ENCODE measurements at regions not wholly inside any gene's neighbourhood (a gene's known extent, or its start where the extent isn't known, plus 50 kb on each side); places are given as distances from the start of the nearest gene placed in this dataset.

- Histone ChIP-seq H3K4me1 (peaks cover 0 to 8% (median 0%) of the 10 kb centered on the region in 6 donors), H3K4me3 (no peak overlapping the region), H3K27ac (no peak overlapping the region), H3K36me3 (no peaks in the 10 kb centered on the region), H3K9me3 (no peaks in the 10 kb centered on the region), H3K27me3 (replicated peaks in 1 of 7) (peaks cover 0 to 5% (median 0%) of the 10 kb centered on the region in 7 donors)
- no peak for TF ChIP-seq POLR2AphosphoS5 (IDR thresholded peaks at IDR 0.05)
- TF ChIP-seq POLR2A (IDR thresholded peaks at IDR 0.05): no peak
- no peak for TF ChIP-seq CTCF (IDR thresholded peaks at IDR 0.05 in 8 of 11, conservative IDR thresholded peaks at IDR 0.05 in 3 of 11)
- intact Hi-C loops (cut with DNase I; ENCODE audit: low total_unique reads): no loop called here
- no peak for DNase-seq
- 80 to 92% (median 84%) methylated on average over 2 of the region's 2 CpGs for WGBS, 5 donors
These were observed 315.8 kb upstream of the KLF12 start for GRCh38 chr13:74449811-74450524.

GRCh38 chr13:74444864-74445479, 310.8 kb upstream of the KLF12 start:
- intact Hi-C loops (cut with DNase I; ENCODE audit: low total_unique reads): no loop called here
- Histone ChIP-seq H3K4me3 (no peak overlapping the region), H3K36me3 (no peaks in the 10 kb centered on the region), H3K4me1 (no peaks in the 10 kb centered on the region), H3K27me3 (replicated peaks in 1 of 7) (no peaks in the 10 kb centered on the region), H3K27ac (no peak overlapping the region), H3K9me3 (peaks cover 0 to 16% (median 9%) of the 10 kb centered on the region in 8 donors)
- no peak for DNase-seq
- TF ChIP-seq POLR2AphosphoS5 (IDR thresholded peaks at IDR 0.05): no peak
- no peak for TF ChIP-seq CTCF (IDR thresholded peaks at IDR 0.05 in 8 of 11, conservative IDR thresholded peaks at IDR 0.05 in 3 of 11)
- TF ChIP-seq POLR2A (IDR thresholded peaks at IDR 0.05): no peak
- 72 to 88% (median 79%) methylated on average over 1 of the region's 1 CpG for WGBS, 5 donors

- no peaks in the 10 kb centered on the region for H3K4me1 ChIP-seq
- H3K27ac ChIP-seq: no peak overlapping the region
- no peak overlapping the region for H3K4me3 ChIP-seq
- H3K36me3 ChIP-seq: no peaks in the 10 kb centered on the region
- 59 to 78% (median 66%) methylated on average over 6 of the region's 6 CpGs for WGBS, 5 donors
- intact Hi-C loops (cut with DNase I; ENCODE audit: low total_unique reads): no loop called here
- H3K9me3 ChIP-seq: peaks cover 0 to 16% (median 9%) of the 10 kb centered on the region in 8 donors
- TF ChIP-seq POLR2AphosphoS5 (IDR thresholded peaks at IDR 0.05) (no peak), CTCF (IDR thresholded peaks at IDR 0.05 in 8 of 11, conservative IDR thresholded peaks at IDR 0.05 in 3 of 11) (no peak), POLR2A (IDR thresholded peaks at IDR 0.05) (no peak)
- H3K27me3 ChIP-seq (replicated peaks in 1 of 7): no peaks in the 10 kb centered on the region
- no peak for DNase-seq
These were observed 310.0 kb upstream of the KLF12 start for GRCh38 chr13:74444161-74444571.

GRCh38 chr13:74443631-74444030, 309.4 kb upstream of the KLF12 start:
- Histone ChIP-seq H3K27me3 (replicated peaks in 1 of 7) (no peaks in the 10 kb centered on the region), H3K4me3 (no peak overlapping the region), H3K4me1 (no peaks in the 10 kb centered on the region), H3K36me3 (no peaks in the 10 kb centered on the region), H3K9me3 (peaks cover 0 to 16% (median 9%) of the 10 kb centered on the region in 8 donors), H3K27ac (no peak overlapping the region)
- 46 to 66% (median 54%) methylated on average over 1 of the region's 1 CpG for WGBS, 5 donors
- TF ChIP-seq CTCF (IDR thresholded peaks at IDR 0.05 in 8 of 11, conservative IDR thresholded peaks at IDR 0.05 in 3 of 11) (no peak), POLR2AphosphoS5 (IDR thresholded peaks at IDR 0.05) (no peak), POLR2A (IDR thresholded peaks at IDR 0.05) (no peak)
- no peak for DNase-seq
- intact Hi-C loops (cut with DNase I; ENCODE audit: low total_unique reads): no loop called here

All from spleen (tissue), 11 donors.